GM21360 (cell line): ENCODE measurements at regions not wholly inside any gene's neighbourhood (a gene's known extent, or its start where the extent isn't known, plus 50 kb on each side); places are given as distances from the start of the nearest gene placed in this dataset.

Experiments
- ATAC-seq: cut with Tn5 transposase; IDR thresholded peaks from one replicate; pipeline ENCODE4 v1.9.1; 2021; ENCODE audit warnings: mild to moderate bottlenecking, moderate library complexity; ENCODE audit not compliant: unreplicated experiment

GRCh38 chr3:72336114-72336651 is 512.1 kb downstream of the SHQ1 start:
- ATAC-seq: no peak

GRCh38 chr3:72335458-72336095 is 512.7 kb downstream of the SHQ1 start:
- no peak for ATAC-seq

DNA sequence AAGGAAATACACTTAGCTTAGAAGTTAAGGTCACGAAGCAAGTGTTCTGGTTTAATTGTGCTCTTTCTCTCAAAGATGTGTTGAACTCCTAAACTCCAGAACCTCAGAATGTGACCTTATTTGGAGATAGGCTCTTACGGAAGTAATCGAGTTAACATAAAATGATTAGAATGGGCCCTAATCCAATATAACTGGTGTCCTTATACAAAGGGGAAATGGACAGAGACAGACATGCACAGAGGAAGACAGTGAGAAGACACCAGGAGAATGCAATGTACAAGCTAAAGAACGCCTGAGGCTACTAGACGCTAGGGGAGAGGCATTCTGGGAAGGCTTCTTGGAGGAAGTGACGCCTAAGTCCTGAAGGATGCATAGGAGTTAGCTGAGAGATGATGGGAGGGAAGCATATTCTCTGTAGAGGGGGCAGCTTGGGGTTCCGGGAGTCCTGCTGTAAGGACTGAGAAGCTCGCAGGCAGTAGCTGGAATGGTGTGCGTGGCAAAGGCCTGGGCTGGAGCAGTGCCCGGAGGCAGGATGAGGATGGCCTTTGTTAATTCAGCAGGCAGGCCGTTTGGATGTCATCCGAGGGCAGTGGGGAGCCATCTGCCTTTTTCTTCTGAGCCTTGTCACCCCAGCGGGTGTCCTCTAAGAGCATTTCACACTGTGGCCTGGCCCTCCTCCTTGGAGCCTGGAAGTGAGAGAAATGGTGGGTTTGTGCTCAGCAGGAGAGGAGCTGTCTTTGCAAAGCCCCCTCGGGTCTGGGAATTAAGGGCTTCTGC is 513.4 kb downstream of the SHQ1 start:
- no peak for ATAC-seq

- no peak for ATAC-seq
These were observed 515.6 kb downstream of the SHQ1 start for GRCh38 chr3:72332689-72333088.

GRCh38 chr3:72332036-72332435 is 516.2 kb downstream of the SHQ1 start:
- ATAC-seq: no peak

GRCh38 chr3:72331076-72331475 is 517.2 kb downstream of the SHQ1 start:
- ATAC-seq: no peak

DNA sequence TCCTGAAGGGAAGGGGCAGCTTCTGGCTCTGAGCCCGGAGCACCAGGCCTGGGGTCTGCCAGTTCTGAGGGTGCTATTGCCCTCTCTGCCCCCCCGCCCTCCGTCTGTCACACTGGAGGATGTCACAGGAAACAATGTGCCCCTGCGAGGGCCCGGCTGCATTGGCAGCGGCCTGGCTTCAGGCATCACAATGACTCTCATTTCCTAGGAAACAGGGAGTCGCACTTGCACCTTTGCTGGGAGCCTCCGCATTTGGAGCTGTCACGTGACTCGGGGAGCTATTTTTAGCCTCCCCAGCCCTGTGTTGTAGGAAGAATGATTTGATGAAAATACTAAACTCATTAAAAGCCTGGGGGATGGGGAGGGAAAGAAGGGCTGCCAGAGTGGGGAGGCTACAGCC is 518.9 kb downstream of the SHQ1 start:
- no peak for ATAC-seq

GRCh38 chr3:72328755-72329277 is 519.4 kb downstream of the SHQ1 start:
- ATAC-seq: no peak

DNA sequence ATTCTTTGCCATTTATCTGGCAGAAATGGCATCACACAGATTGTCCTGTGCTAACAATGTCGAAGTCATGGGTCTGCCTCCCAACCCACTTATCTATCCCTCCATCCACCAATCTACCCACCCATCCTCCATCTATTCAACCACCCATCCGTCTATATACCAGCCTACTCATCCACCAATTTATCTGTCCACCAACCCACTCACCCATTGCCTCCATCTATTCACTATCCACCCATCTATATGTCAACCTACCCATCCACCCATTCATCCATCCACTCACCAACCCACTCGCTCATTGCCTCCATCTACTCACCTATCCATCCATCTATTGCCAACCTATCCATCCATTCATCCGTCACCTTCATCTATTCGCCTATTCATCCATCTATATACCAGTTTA is 521.2 kb downstream of the SHQ1 start:
- no peak for ATAC-seq

DNA sequence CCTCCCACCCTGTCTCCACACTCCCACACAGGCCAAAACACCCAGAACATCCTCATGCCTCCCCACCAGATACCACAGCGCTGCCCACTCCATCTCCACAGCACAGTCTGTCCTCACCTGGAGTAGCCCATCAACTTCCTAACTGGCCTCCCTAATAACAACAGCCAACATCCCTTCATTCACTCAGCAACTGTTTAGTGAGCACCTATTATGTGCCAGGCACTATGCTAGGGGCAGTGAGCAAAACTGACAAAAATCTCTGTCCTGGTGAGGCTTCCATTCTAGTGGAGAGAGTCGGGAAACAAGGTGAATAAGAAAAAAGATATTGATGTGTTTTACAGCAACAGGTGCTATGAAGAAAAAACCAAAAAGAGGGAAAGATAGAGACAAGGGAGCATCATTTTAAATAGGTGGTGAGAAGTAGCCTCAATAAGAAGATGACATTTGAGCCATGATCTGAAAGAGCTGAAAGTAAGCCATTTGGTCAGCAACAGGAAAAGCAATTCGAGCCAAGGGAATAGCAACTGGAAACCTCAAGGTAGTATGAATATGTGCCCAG is 523.9 kb downstream of the SHQ1 start:
- ATAC-seq: no peak

DNA sequence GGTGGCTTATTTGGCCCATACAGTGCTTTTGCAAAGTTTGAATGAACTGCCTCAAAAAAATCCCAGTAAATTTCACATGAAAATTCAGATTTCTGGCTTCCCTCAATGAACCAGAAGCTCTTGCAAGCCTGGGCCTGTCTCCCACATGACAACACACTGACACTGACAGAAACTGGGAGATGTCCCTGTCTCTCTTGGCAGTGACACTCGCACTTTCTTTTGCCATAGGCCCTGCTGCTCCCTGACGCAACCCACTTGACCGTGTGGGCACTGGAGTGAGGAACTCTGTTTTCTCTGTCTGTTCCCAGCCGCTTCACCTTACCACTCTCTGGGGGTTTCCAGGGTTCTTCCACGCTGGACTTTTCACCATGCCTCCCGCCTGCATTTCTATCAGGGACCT is 524.5 kb downstream of the SHQ1 start:
- no peak for ATAC-seq

GRCh38 chr3:72322264-72322976 is 525.8 kb downstream of the SHQ1 start:
- ATAC-seq: no peak

- ATAC-seq: no peak
These were observed 527.3 kb downstream of the SHQ1 start for GRCh38 chr3:72320955-72321303.

GRCh38 chr3:72320095-72320954 is 527.9 kb downstream of the SHQ1 start:
- ATAC-seq: no peak

DNA sequence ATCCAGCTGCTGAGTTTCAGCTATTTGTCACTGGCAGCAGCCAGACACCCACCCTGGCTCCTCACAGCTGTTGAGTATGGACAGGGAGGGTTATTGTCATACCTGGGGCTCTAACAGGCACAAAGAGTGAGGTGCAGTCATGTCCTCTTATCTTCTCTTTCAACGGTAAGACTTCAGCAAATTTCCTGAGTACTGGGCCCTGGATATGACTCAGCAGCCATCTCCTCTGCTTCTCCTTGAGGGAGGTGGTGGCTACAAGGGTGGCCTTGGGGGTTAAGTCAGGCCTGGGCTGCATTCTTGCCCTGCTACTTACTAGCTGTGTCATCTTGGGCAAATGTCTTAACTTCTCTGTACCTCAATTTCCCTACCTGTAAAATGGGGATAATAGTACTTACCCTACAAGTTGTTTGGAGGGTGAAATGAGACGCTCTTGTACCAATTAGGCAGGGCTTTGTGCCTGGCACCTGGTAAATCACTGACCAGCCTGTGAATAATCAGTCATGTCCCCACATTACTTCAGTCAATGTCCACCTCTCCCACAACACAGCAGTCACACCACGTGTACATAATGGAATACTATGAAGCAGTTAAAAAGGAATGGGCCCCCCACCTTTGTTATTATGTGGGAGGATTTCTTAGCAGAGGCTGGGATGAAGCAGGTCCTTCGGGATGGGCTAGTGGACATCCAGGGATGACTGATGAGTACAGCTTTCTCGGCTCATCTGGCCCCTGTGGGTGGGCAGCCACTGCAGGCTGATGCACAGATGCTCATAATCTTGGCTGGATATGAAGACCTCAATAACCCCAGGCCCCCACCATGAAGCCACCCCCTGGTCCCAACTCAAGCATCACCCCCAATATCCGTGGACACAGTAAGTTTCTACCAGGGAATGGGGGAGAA is 528.8 kb downstream of the SHQ1 start:
- no peak for ATAC-seq

DNA sequence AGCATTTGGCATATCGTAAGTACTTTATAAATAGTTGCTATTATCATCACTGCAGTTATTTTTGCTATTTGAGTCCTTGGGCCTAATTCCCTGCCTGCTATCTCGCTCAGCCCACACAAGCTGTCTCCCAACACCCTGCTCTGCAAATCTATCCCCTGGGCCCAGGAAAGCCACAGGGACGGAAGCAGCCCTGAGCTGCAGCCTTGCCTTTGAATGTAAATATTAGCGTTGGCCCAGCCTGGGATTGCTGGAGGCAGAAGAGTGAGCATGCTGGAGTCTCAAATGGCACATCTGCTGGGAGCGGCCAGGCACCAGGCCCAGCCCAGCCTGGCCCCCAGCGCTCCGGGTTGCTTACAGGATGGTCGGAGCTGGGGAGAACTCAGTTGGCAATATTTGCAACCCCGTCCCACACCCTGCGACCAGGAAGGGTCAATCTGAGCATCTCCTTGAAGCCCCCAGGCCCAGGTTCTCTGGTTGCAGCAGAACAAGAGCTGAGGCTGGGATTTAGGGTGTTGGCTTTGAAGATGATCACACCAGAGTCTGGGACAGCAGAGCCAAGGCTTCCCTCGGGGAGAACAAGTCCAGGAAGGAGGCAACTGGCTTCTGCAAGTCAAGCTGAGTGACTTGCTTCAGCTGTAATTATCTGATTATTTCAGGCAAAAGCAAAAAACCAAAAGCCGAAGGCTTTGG is 529.6 kb downstream of the SHQ1 start:
- no peak for ATAC-seq

- ATAC-seq: no peak
These were observed 530.8 kb downstream of the SHQ1 start for GRCh38 chr3:72317491-72317890.

DNA sequence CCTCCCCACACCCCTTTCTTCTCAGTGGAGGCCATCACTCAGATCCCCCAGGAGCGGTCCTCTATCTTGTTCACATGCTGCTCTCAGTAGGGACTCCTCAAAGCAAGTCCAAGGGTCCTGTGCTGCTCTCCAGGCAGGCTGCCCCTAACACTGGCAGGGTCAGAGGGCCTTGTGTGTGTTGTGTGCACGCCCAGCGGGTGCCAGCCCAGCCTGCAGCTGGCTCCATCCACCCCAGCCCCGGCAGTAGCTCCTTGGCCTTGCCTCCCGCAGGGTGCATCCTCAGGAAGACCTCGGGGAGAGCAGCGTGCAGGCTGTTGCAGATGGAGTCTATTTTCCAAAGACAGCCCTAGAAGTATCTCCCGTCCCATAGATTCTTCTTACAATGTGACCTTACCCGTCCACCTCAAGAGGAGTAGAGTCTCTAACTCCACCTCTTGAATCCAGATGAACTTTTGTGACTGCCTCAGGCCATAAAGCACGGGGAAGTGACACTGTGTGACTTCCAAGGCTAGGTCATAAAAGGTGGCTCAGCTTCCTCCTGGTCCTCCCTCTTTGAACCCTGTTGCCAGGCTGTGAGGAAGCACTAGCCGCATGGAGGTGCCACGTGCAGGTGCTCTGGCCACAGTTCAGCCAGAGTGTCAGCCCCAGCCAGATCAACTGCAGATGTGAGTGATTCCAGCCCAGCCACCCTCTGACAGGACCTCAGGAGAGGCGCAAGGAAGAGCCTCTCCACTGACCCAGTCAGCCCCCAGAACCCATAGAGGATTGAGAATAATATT is 531.6 kb downstream of the SHQ1 start:
- no peak for ATAC-seq
